ENCODE measurements at regions not wholly inside any gene's neighbourhood (a gene's known extent, or its start where the extent isn't known, plus 50 kb on each side); places are given as distances from the start of the nearest gene placed in this dataset.
"Not testable (repeated sequence)": the region's sequence is repeated elsewhere in the genome, so short reads cannot be mapped to it uniquely, and the experiment has no call there.

GRCh38 chr5:135279328-135279727 is 119.7 kb downstream of the MACROH2A1 start:
- no peak for DNase-seq (ENCODE audit: low read depth)

- DNase-seq (ENCODE audit: low read depth), result no peak
Observed at GRCh38 chr5:135276151-135276550, 122.9 kb downstream of the MACROH2A1 start.

GRCh38 chr5:135273212-135273611 is 125.8 kb downstream of the MACROH2A1 start:
- no peak for DNase-seq (ENCODE audit: low read depth)

- DNase-seq (ENCODE audit: low read depth), result no peak
Observed at GRCh38 chr5:135272311-135272805, 126.7 kb downstream of the MACROH2A1 start.

GRCh38 chr5:135271533-135272310 is 127.3 kb downstream of the MACROH2A1 start:
- no peak for DNase-seq (ENCODE audit: low read depth)

GRCh38 chr5:135269931-135270421 is 129.1 kb downstream of the MACROH2A1 start:
- DNase-seq (ENCODE audit: low read depth), result no peak

GRCh38 chr5:135269199-135269598 is 129.8 kb downstream of the MACROH2A1 start:
- DNase-seq (ENCODE audit: low read depth), result no peak

GRCh38 chr5:135266975-135267374 is 132.1 kb downstream of the MACROH2A1 start:
- no peak for DNase-seq (ENCODE audit: low read depth)

GRCh38 chr5:135266303-135266635 is 132.8 kb downstream of the MACROH2A1 start:
- no peak for DNase-seq (ENCODE audit: low read depth)

- no peak for DNase-seq (ENCODE audit: low read depth)
Observed at GRCh38 chr5:135265497-135266302, 133.3 kb downstream of the MACROH2A1 start.

GRCh38 chr5:135264451-135265440 is 134.3 kb downstream of the MACROH2A1 start:
- no peak for DNase-seq (ENCODE audit: low read depth)

GRCh38 chr5:135263022-135263668 is 135.9 kb downstream of the MACROH2A1 start:
- no peak for DNase-seq (ENCODE audit: low read depth)

GRCh38 chr5:135262364-135262763 is 136.7 kb downstream of the MACROH2A1 start:
- no peak for DNase-seq (ENCODE audit: low read depth)

- DNase-seq (ENCODE audit: low read depth), result not testable (repeated sequence)
Observed at GRCh38 chr5:135260108-135260507, 138.9 kb downstream of the MACROH2A1 start.

GRCh38 chr5:135255461-135256178 is 143.4 kb downstream of the MACROH2A1 start:
- DNase-seq (ENCODE audit: low read depth), result no peak

- no peak for DNase-seq (ENCODE audit: low read depth)
Observed at GRCh38 chr5:135254183-135254582, 144.8 kb downstream of the MACROH2A1 start.

GRCh38 chr5:135253601-135254178 is 145.3 kb downstream of the MACROH2A1 start:
- DNase-seq (ENCODE audit: low read depth), result no peak

GRCh38 chr5:135251093-135251492 is 147.9 kb downstream of the MACROH2A1 start:
- DNase-seq (ENCODE audit: low read depth), result no peak

- no peak for DNase-seq (ENCODE audit: low read depth)
Observed at GRCh38 chr5:135250671-135251070, 148.4 kb downstream of the MACROH2A1 start.

GRCh38 chr5:135249658-135250057 is 149.4 kb downstream of the MACROH2A1 start:
- DNase-seq (ENCODE audit: low read depth), result no peak
